DOHH2 (cell line): ENCODE measurements at regions not wholly inside any gene's neighbourhood (a gene's known extent, or its start where the extent isn't known, plus 50 kb on each side); places are given as distances from the start of the nearest gene placed in this dataset.

Source experiments
- H3F3A ChIP-seq: fragments of 200-600 bp; sonication (generic), shearing (Covaris generic); 2 replicates; pipeline ENCODE4 v1.6.0; 2016; ENCODE audit warnings: antibody characterized with exemption, mild to moderate bottlenecking; ENCODE audit not compliant: control insufficient read depth, insufficient read depth
- H3K27ac ChIP-seq: fragments of 200-600 bp; sonication (generic); 2 replicates; pipeline ENCODE4 v1.5.1; 2014; ENCODE audit warnings: low read depth, mild to moderate bottlenecking, low read length, moderate library complexity
- H3K27me3 ChIP-seq: fragments of 200-600 bp; sonication (generic); 2 replicates; pipeline ENCODE4 v1.6.1; 2014; ENCODE audit warnings: mild to moderate bottlenecking, low read length, mixed read lengths; ENCODE audit not compliant: control insufficient read depth
- H3K36me3 ChIP-seq: fragments of 200-600 bp; sonication (generic); 2 replicates; pipeline ENCODE4 v1.6.1; 2014; ENCODE audit warnings: mild to moderate bottlenecking, low read length, moderate library complexity, mixed read lengths; ENCODE audit not compliant: control insufficient read depth
- H3K4me1 ChIP-seq: fragments of 200-600 bp; sonication (generic); 2 replicates; pipeline ENCODE4 v1.6.1; 2014; ENCODE audit warnings: mild to moderate bottlenecking, low read length, mixed read lengths; ENCODE audit not compliant: control insufficient read depth
- H3K4me2 ChIP-seq: fragments of 200-600 bp; sonication (generic); 2 replicates; pipeline ENCODE4 v1.6.0; 2014; ENCODE audit warnings: mild to moderate bottlenecking, low read length, moderate library complexity
- H3K4me3 ChIP-seq: fragments of 200-600 bp; sonication (generic); 2 replicates; pipeline ENCODE4 v1.5.1; 2014; ENCODE audit warnings: mild to moderate bottlenecking, low read length, mixed read lengths
- H3K79me2 ChIP-seq: fragments of 200-600 bp; sonication (generic); 2 replicates; pipeline ENCODE4 v1.6.1; 2014; ENCODE audit warnings: mild to moderate bottlenecking, low read length, mixed read lengths; ENCODE audit not compliant: control insufficient read depth
- H3K9me2 ChIP-seq: fragments of 200-600 bp; sonication (generic); replicated peaks from 2 replicates; pipeline ENCODE4 v1.6.1; 2014; ENCODE audit warnings: mild to moderate bottlenecking, low read length, mixed read lengths; ENCODE audit not compliant: control insufficient read depth
- H3K9me3 ChIP-seq: fragments of 200-600 bp; sonication (generic); 2 replicates; pipeline ENCODE4 v1.6.1; 2014; ENCODE audit warnings: antibody characterized with exemption, low read length, mixed read lengths; ENCODE audit not compliant: control insufficient read depth, insufficient read depth
- H4K20me1 ChIP-seq: fragments of 200-600 bp; sonication (generic); 2 replicates; pipeline ENCODE4 v1.6.0; 2014; ENCODE audit warnings: low read depth, mild to moderate bottlenecking, antibody characterized with exemption, low read length, moderate library complexity; ENCODE audit not compliant: control insufficient read depth, insufficient read depth
- CTCF ChIP-seq: fragments of 200-600 bp; sonication (generic); IDR thresholded peaks from one replicate; pipeline ENCODE4 v1.5.1; 2014; ENCODE audit warnings: antibody characterized with exemption, mild to moderate bottlenecking, low read depth, low read length; ENCODE audit not compliant: poor library complexity, severe bottlenecking
- EZH2phosphoT487 ChIP-seq: fragments of 200-600 bp; sonication (generic); IDR thresholded peaks from 2 replicates; pipeline ENCODE4 v1.6.1; 2017; ENCODE audit warnings: borderline replicate concordance, mild to moderate bottlenecking, antibody characterized with exemption, low read length, moderate library complexity, mixed read lengths

GRCh38 chr9:21656776-21657674, 145.4 kb upstream of the MTAP start:
- Histone ChIP-seq H3K4me1 (no peaks in the 10 kb centered on the region), H3K27ac (no peak overlapping the region), H3K9me3 (no peaks in the 10 kb centered on the region), H3K4me3 (no peak overlapping the region), H3K79me2 (no peaks in the 10 kb centered on the region), H3K4me2 (no peak overlapping the region), H4K20me1 (no peaks in the 10 kb centered on the region), H3K9me2 (no peaks in the 10 kb centered on the region), H3K36me3 (no peaks in the 10 kb centered on the region), H3K27me3 (no peaks in the 10 kb centered on the region), H3F3A (no peaks in the 10 kb centered on the region)
- TF ChIP-seq EZH2phosphoT487 (no peak), CTCF (no peak)

- H3K27me3 ChIP-seq: no peaks in the 10 kb centered on the region
- no peak overlapping the region for H3K27ac ChIP-seq
- no peaks in the 10 kb centered on the region for H4K20me1 ChIP-seq
- H3K79me2 ChIP-seq: no peaks in the 10 kb centered on the region
- no peaks in the 10 kb centered on the region for H3K4me1 ChIP-seq
- TF ChIP-seq CTCF (no peak), EZH2phosphoT487 (no peak)
- H3F3A ChIP-seq: no peaks in the 10 kb centered on the region
- no peaks in the 10 kb centered on the region for H3K9me2 ChIP-seq
- no peak overlapping the region for H3K4me3 ChIP-seq
- no peaks in the 10 kb centered on the region for H3K36me3 ChIP-seq
- H3K9me3 ChIP-seq: no peaks in the 10 kb centered on the region
- H3K4me2 ChIP-seq: no peak overlapping the region
Measured at GRCh38 chr9:21657966-21658667, 144.3 kb upstream of the MTAP start.

DNA sequence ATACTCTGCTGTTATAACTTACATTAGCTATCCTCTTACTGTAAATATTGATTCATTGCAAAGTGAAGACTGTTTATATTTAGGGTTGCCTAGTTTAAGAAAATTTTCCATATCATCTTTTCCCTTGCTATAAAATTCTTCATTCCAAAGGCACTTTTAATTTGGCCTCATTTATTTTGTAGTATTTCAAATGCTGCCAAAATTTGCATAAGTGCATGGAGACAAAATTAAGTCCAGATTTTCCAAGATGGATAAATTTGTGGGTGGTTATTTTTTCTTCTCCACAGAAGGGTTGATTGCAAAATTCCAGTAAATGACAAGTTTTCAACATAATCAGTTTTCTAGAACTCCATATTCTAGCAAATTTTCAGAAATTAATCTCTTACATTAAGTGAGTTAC, 141.5 kb upstream of the MTAP start:
- no peak for TF ChIP-seq EZH2phosphoT487
- no peak for TF ChIP-seq CTCF

More for the DNA sequence above, 141.5 kb upstream of the MTAP start:
- no peaks in the 10 kb centered on the region for H3F3A ChIP-seq
- no peaks in the 10 kb centered on the region for H3K27me3 ChIP-seq
- H3K36me3 ChIP-seq: no peaks in the 10 kb centered on the region
- no peaks in the 10 kb centered on the region for H3K79me2 ChIP-seq
- no peaks in the 10 kb centered on the region for H4K20me1 ChIP-seq
- no peak overlapping the region for H3K4me3 ChIP-seq
- H3K27ac ChIP-seq: no peak overlapping the region
- no peaks in the 10 kb centered on the region for H3K4me1 ChIP-seq
- no peaks in the 10 kb centered on the region for H3K9me3 ChIP-seq
- H3K4me2 ChIP-seq: no peak overlapping the region
- no peaks in the 10 kb centered on the region for H3K9me2 ChIP-seq
